HL-60 (cell line): ENCODE measurements at regions not wholly inside any gene's neighbourhood (a gene's known extent, or its start where the extent isn't known, plus 50 kb on each side); places are given as distances from the start of the nearest gene placed in this dataset.

Source experiments
- DNase-seq, 2 experiments: peaks; one replicate each; pipeline ENCODE4 v3.0.0-alpha.2; 2010 to 2020; ENCODE audit warnings: low read depth in 1 of 2, low spot score in 1 of 2
- H3K27ac ChIP-seq: fragments of 250-450 bp; sonication (Bioruptor Pico); replicated peaks from 2 replicates; pipeline ENCODE4 v1.5.1; 2020; ENCODE audit warnings: mild to moderate bottlenecking, moderate library complexity
- H3K27me3 ChIP-seq: fragments of 250-450 bp; sonication (Bioruptor Pico); 2 replicates; pipeline ENCODE4 v1.5.1; 2021; ENCODE audit warnings: mild to moderate bottlenecking, moderate library complexity; ENCODE audit not compliant: insufficient read depth, poor library complexity, severe bottlenecking
- H3K4me3 ChIP-seq: replicated peaks from 2 replicates; pipeline ENCODE4 v1.5.1; 2011; ENCODE audit warnings: mild to moderate bottlenecking, control low read depth, low read length; ENCODE audit not compliant: insufficient read depth
- GABPA ChIP-seq: IDR thresholded peaks from 2 replicates; pipeline ENCODE4 v1.6.1; 2012; ENCODE audit warnings: low read depth
- POLR2AphosphoS5 ChIP-seq: IDR thresholded peaks from 2 replicates; pipeline ENCODE4 v1.6.1; 2012; ENCODE audit warnings: low read depth
- SPI1 ChIP-seq: IDR thresholded peaks from 2 replicates; pipeline ENCODE4 v1.6.1; 2012; ENCODE audit warnings: low read depth, mild to moderate bottlenecking, borderline replicate concordance
- TF ChIP-seq, protein P1 (sequence below): IDR thresholded peaks from 2 replicates; pipeline ENCODE4 v1.6.1; 2012; ENCODE audit warnings: low read depth; ENCODE audit not compliant: insufficient replicate concordance
- TF ChIP-seq, protein P2 (sequence below): IDR thresholded peaks from one replicate; pipeline ENCODE4 v1.5.1; 2011; ENCODE audit warnings: low read length, control low read depth, inconsistent platforms; ENCODE audit not compliant: insufficient read depth

- no peaks in the 10 kb centered on the region for H3K27me3 ChIP-seq
- TF ChIP-seq, protein P1, sequence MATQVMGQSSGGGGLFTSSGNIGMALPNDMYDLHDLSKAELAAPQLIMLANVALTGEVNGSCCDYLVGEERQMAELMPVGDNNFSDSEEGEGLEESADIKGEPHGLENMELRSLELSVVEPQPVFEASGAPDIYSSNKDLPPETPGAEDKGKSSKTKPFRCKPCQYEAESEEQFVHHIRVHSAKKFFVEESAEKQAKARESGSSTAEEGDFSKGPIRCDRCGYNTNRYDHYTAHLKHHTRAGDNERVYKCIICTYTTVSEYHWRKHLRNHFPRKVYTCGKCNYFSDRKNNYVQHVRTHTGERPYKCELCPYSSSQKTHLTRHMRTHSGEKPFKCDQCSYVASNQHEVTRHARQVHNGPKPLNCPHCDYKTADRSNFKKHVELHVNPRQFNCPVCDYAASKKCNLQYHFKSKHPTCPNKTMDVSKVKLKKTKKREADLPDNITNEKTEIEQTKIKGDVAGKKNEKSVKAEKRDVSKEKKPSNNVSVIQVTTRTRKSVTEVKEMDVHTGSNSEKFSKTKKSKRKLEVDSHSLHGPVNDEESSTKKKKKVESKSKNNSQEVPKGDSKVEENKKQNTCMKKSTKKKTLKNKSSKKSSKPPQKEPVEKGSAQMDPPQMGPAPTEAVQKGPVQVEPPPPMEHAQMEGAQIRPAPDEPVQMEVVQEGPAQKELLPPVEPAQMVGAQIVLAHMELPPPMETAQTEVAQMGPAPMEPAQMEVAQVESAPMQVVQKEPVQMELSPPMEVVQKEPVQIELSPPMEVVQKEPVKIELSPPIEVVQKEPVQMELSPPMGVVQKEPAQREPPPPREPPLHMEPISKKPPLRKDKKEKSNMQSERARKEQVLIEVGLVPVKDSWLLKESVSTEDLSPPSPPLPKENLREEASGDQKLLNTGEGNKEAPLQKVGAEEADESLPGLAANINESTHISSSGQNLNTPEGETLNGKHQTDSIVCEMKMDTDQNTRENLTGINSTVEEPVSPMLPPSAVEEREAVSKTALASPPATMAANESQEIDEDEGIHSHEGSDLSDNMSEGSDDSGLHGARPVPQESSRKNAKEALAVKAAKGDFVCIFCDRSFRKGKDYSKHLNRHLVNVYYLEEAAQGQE, result no peak
- TF ChIP-seq SPI1 (no peak), GABPA (no peak), POLR2AphosphoS5 (no peak)
- TF ChIP-seq, protein P2, sequence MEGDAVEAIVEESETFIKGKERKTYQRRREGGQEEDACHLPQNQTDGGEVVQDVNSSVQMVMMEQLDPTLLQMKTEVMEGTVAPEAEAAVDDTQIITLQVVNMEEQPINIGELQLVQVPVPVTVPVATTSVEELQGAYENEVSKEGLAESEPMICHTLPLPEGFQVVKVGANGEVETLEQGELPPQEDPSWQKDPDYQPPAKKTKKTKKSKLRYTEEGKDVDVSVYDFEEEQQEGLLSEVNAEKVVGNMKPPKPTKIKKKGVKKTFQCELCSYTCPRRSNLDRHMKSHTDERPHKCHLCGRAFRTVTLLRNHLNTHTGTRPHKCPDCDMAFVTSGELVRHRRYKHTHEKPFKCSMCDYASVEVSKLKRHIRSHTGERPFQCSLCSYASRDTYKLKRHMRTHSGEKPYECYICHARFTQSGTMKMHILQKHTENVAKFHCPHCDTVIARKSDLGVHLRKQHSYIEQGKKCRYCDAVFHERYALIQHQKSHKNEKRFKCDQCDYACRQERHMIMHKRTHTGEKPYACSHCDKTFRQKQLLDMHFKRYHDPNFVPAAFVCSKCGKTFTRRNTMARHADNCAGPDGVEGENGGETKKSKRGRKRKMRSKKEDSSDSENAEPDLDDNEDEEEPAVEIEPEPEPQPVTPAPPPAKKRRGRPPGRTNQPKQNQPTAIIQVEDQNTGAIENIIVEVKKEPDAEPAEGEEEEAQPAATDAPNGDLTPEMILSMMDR, result no peak
- DNase-seq, result no peak
- no peak overlapping the region for H3K27ac ChIP-seq
- H3K4me3 ChIP-seq, result no peak overlapping the region
Observed at GRCh38 chr13:22240716-22241115, 569.8 kb downstream of the FGF9 start.

GRCh38 chr13:22243469-22244163, 572.7 kb downstream of the FGF9 start:
- DNase-seq, result no peak
- TF ChIP-seq, protein P1, result no peak
- TF ChIP-seq GABPA (no peak), POLR2AphosphoS5 (no peak), SPI1 (no peak)
- Histone ChIP-seq H3K27ac (no peak overlapping the region), H3K27me3 (no peaks in the 10 kb centered on the region), H3K4me3 (no peak overlapping the region)

- Histone ChIP-seq H3K27me3 (no peaks in the 10 kb centered on the region), H3K27ac (no peak overlapping the region), H3K4me3 (no peak overlapping the region)
- DNase-seq, result no peak
- TF ChIP-seq SPI1, result no peak
- no peak for TF ChIP-seq POLR2AphosphoS5
- TF ChIP-seq, protein P2, result no peak
- TF ChIP-seq, protein P1, result no peak
- TF ChIP-seq GABPA, result no peak
Observed at GRCh38 chr13:22252281-22252830, 581.5 kb downstream of the FGF9 start.
